Stimulated activated CD8-positive, alpha-beta memory T cell treated with anti-CD3 and anti-CD28 coated beads, Interleukin-4, amount 100 ng/mL, for 1 hour (primary cell): ENCODE measurements at regions not wholly inside any gene's neighbourhood (a gene's known extent, or its start where the extent isn't known, plus 50 kb on each side); places are given as distances from the start of the nearest gene placed in this dataset.
"Not testable (repeated sequence)": the region's sequence is repeated elsewhere in the genome, so short reads cannot be mapped to it uniquely, and the experiment has no call there.

Source experiments
- DNase-seq, 2 donors: peaks; one replicate each; pipeline ENCODE4 v3.0.0-alpha.2; 2020; ENCODE audit warnings: low read depth in 2 of 2, low spot score in 1 of 2

DNA sequence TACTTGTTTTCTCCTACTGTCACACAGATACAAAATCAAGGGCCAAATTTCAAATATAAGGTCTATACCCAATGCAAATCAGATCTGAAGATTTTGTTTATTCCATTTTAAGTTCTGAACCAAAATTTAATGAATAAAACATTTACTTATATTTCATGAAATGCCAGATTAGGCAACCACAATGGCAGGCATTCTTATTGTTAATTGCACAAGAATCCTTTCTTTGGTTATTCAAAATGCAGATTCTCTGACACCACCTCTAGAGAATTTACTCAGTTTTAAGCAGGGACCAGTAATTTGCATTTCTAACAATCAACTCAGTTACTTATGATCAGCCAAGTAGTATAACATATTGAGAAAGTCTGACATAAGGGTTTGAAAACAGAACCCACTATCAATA is 972.4 kb upstream of the ACO1 start:
- no peak for DNase-seq

DNA sequence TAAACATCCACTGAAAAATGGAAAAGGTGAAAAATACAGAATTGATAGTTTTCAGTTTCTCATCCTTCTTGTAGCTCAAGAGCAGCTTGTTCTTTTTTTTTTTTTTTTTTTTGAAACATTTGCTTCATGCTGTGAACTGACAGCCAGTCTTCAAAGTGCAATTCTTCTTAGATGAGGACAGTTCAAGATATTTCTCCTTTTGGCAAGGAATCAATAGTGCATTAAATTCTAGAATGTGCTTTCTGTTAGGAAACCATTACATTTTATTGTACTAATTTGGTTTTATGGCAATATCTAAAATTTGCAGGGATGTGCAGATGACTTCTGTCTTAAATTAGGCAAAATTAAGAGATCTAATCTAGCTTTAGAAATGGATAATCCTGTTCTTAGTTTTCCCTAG is 969.3 kb upstream of the ACO1 start:
- no peak for DNase-seq

DNA sequence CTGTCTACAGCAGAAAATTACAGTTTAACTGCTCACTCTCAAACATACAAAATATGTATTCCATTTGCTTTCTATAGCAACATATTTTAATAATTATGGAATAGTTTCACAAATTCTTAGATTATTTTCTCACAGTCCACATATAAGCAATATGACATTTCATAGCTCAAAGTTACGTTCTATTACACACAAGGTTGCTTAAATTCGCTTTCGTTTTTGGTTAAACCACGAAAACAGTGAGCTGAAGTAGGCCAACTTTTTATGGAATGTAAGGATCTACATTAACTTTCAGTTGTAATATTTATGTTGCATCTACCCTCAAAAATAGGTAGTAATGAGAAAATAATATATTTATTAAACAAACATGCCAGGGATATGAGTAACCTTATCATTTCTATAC is 966.0 kb upstream of the ACO1 start:
- DNase-seq = no peak

DNA sequence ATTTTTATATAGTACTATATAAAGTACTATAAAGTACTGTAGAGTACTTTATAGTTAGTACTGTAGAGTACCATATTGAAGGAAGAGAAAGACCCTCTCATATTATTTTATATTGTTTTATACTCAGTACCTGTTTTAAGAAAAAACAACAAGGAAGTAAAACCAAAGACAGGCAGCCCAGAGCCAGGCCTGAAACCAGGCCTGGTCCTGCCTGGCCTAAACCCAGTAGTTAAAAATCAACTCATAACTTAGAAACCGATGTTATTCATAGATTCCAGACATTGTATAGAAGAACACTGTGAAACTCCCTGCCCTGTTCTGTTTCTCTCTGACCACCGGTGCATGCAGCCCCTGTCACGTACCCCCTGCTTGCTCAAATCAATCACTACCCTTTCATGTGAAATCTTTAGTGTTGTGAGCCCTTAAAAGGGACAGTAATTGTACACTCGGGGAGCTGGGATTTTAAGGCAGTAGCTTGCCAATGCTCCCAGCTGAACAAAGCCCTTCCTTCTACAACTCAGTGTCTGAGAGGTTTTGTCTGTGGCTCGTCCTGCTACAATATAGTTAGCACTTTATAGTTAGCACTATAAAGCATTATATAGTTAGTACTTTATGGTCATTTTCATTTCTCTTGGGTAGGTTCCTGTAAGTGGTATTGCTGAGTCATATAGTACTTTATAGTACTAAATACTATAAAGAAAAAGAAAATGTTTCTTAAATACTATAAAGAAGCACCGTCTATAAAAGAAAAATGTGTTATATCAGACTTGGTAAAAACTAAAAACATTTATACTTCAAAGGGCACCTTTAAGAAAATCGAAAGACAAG is 940.6 kb upstream of the ACO1 start:
- not testable (repeated sequence) for DNase-seq

DNA sequence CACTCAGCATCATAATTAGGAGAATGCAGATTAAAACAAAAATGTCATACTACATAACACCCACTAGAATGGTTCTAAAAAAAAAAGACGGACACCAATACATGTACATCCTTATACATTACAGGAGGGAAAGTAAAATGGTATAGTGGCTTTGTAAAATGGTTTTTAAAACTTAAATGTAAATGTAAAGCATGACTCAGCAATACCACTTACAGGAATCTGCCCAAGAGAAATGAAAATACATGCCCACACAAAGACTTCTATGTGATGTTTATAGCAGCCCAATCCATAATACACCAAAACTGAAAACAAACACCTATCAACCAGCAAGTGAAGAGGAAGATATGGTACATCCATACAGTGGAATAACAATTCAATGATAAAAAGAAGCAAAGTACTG is 939.1 kb upstream of the ACO1 start:
- no peak for DNase-seq

DNA sequence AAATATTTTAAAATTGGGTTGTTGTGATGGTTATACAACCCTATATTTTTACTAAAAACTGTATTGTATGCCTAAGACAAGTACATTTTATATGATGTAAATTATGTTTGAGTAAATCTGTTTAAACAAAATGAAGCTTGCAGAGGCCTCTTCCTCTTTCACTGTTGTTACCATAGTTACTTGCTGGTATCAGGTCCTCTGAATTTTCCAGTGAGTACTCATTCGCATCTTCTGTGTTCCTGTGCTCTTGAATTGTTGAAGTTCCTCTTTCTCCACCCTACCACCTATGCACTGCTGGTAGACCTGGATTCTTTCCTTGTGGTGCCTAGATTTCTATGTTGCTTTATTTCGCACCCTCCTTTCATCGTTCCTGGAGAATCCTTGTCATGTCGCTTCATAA is 938.5 kb upstream of the ACO1 start:
- no peak for DNase-seq

DNA sequence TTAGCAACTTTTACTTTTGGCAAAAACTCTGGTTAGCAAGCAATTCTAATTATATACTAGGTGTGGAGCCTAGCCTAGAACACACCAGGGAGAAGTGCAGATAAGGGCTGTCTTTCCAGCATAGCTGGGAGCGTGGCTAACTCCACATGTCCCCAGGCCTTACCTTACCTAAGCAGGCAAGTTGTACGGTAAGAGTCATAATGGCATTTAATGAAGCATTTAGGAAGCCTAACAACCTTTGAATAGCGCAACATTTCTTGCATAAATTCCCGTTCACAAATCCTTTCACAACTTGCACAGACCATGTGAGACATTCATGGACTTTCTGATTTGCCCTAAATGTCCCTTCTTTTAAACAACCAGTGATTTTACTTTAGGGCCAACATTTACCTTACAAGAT is 917.4 kb upstream of the ACO1 start:
- no peak for DNase-seq

DNA sequence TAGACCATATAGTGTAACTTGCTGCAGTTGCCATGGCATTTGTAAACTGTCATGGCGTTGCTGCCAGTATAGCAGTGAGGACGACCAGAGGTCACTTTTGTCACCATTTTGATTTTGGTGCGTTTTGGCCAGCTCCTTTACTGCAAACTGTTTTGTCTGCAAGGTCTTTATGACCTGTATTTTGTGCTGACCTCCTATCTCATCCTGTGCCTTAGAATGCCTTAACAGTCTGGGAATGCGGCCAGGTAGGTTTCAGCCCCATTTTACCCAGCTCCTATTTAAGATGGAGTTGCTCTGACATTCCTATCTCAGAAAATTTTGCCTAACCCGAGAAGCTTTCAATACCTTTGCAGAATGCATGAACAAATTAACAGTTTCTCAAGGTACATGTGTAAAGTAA is 914.4 kb upstream of the ACO1 start:
- DNase-seq = no peak

DNA sequence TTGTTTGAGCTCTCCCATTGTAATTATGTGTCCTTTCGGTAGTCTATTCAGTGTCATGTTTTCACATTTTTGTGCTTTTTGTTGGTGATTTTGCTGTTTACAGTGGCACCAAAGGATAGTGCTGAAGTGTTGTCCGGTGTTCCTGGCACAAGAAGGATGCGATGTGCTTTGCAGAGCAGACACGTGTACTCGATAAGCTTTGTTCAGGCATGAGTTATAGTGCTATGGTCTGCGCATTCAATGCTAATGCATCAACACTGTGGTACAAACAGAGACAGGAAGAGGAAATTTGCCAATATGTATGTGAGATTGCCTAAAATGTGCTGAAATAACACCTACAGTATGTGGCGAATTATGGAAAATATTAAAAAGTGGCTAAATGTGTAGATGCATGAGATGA is 913.4 kb upstream of the ACO1 start:
- no peak for DNase-seq

DNA sequence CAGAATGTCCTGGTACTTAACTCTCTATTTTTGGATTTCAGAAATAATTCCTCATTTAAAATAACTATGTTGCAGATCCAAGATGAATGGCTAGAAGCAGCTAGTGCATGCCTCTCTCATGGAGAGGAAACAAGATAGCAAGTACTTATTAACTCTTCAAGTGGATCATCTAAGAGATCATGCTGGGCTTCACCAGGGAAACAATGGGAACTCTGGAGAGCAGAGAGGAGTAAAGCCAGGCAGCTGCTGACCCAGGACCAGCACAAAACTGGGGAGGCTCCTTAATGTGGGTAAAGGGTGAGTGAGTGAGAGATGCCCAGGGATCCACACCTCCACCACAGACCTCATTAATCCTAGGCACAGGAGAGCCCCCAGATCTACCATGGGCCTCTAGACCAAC is 897.8 kb upstream of the ACO1 start:
- DNase-seq = no peak

DNA sequence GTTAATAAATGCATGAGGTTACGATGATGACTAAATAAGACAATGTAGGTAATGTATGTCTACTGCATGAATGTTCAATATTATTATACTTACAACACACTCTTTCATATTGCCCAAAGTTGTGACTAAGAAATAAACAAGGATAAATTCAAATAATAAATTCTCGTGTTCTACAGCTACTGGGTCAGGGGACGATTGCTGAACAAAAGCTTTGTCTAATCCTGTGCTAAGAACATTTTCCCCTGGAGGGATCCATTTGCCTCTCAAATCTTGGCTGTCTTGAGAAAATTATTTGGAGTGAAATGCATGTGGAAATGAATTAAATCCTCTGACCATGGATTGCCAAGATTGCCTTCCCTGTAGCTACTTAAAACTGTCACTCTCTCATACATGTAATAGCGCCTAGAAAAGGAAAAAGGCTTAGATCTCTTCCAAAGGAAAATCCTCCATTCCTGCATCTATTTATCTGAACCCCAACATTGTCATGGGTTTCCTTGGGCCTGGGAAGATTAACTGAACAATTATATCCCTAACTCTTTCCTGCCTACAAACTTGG is 893.8 kb upstream of the ACO1 start:
- DNase-seq = no peak

DNA sequence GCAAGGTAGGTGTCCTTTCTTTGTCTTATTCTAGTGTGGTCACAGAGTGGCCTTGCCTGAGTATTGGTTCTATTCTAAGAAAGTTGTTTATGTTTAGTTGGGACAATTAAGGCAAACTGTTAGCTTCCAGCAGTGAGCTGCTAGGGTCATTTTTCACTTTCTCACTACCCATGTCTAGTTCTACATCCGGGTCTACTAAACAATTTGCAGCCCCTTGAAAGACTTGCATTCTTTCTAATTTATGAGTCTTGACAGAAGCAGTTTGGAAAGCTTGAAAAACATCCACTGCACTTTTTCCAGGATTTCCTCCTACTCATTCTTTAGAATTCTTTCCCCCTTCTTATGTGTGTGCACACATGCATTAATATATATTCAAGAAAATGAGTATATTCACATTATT is 892.2 kb upstream of the ACO1 start:
- no peak for DNase-seq

DNA sequence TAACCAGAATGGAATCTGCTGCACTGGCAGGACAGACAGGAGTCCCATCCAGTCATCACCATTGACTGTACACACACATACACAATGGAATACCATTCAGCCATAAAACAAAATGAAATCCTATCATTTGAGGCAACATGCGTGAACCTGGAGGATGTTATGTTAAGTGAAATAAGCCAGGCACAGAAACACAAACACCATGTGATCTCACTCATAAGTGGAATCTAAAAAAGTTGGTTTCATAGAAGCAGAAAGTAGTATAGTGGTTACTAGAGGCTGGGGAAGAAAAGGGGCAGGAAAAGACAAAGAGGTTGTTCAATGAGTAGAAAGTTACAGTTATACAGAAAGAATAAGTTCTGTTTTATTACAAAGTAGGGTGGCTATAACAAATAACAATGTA is 884.0 kb upstream of the ACO1 start:
- DNase-seq = no peak

DNA sequence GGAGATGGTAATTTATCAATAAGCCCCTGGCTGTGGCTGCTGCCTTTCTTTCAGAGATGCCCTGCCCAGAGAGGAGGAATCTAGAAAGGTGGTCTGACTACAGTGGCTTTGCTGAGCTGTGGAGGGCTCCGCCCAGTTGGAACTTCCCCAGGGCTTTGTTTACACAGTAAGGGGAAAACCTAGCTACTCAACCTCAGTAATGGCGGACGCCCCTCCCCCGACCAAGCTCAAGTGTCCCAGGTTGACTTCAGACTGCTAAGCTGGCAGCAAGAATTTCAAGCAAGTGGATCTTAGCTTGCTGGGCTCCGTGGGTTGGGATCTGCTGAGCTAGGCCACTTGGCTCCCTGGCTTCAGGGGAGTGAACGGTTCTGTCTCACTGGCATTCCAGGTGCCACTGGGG is 865.4 kb upstream of the ACO1 start:
- DNase-seq = no peak

DNA sequence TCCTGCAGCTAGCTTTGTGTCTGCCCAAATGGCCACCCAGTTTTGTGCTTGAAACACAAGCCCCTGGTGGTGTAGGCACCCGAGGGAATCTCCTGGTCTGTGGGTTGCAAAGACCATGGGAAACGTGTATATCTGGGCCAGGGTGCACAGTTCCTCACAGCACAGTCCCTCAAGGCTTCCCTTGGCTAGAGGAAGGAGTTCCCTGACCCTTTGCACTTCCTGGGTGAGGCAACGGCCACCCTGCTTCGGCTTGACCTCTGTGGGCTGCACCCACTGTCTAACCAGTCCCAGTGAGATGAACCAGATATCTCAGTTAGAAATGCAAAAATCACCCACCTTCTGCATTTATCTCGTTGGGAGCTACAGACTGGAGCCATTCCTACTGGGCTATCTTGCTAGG is 865.0 kb upstream of the ACO1 start:
- DNase-seq = no peak

DNA sequence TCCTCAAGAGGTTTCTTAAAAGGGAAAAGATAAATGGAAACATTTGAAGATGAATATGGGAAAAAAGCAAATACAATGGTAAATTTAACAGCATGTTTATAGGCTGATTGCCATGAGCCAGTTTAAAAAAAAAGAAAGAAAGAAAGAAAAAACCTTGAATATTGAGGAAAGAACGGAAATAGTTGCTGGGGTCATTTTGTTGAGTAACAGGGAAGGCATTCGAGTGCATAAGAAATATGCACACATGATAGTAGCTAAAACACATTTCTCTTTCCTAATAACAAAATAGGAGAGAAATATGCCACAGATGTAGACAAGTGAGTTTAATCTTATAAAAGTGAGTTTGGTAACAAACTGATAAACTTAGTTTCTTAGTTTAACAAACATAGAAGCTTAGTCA is 864.6 kb upstream of the ACO1 start:
- no peak for DNase-seq

DNA sequence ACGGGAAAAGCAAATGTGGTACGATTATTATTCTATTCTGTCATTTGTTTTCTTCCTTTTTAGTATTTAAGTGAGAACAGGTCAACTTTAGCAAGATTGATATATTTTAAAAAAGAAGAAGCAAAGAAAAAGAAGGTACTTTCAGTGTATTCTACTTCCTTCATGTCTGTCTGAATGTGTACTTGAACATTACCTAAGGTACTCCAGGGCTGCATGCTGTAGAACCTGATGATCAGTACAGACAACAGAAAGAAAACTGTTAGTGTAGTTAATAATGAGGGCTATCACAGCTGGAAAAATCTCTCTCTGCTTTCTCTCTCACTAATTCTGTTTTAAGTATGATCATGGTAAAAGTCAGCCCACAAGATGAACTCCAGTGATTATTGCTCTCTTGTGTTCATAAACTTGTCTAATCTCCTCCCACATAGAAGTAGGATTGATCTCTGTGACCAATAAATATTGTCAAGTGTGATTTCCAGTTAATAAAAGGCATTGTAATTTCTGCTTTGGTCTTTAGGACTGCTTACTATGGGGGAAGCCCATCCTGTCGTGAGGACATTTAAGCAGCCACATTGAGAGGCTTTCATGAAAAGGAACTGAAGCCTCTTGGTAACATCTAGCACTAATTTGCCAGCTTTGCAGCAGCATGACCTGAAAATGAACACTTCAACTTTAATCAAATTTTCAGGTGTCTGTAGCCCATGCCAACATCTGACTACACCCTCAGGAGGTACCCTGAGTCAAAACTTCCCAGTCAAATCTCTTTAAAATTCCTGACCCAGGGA is 864.0 kb upstream of the ACO1 start:
- no peak for DNase-seq

DNA sequence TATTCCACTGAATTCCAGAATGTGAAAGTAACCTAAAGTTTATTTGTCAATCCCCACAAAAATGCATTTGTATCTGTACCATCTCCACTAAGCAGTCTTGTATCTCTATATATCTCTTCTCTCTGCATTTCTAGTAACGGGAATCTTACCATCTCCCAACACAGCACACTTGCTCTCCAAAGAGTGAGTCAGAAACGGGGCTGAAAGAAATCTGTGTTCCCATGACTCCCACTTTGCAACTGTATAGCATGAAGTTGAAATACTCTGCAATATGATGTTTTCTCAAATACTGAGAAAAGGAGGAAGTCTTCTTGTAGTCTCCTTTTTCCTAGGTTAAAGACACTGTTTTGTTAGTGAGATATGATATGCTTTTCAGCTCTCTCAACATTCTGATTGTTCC is 848.8 kb upstream of the ACO1 start:
- DNase-seq = no peak

DNA sequence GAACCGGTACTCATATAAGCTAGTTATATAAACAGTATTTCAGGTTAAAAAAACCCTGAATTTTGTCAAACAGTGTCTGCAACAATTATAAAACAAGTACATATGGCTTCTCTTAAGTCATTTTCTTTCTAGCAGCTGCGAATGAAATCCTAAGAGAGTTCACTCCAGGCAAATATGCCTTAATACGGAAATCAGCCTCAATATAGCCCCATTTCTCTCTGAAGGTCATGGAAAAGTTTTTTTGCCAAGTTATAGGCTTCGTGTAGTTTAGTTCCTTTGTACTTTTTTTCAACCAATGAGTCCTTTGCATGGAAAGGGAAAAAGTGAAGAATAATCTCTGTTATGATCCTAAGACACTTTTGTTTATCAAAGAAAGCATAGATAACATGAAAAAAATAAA is 848.0 kb upstream of the ACO1 start:
- DNase-seq = no peak

DNA sequence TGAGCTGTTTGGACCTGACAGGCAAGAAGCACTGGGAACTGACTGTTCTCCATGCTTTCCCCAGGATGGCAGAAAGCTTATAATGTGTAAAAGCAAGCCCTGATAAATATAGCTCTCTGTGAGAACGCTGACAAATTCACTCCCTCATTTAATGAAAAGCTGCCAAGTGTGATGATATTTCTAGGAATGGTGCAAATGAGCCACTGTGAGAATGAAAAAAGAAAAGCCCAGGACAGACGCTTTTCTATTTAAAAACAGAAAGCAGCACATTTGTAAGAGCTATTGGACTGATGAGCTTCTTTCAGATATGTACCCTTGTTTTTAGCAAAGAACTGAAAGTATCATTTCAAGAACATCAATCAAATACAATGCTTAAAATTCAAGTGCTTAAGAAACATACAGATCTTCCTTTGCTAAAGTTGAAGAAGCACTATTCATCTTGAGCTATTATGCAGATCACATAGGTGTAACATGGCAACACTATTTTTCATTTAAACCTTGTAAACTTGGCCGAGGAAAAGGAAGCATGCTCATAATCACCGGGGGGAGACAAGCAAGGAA is 842.6 kb upstream of the ACO1 start:
- no peak for DNase-seq

DNA sequence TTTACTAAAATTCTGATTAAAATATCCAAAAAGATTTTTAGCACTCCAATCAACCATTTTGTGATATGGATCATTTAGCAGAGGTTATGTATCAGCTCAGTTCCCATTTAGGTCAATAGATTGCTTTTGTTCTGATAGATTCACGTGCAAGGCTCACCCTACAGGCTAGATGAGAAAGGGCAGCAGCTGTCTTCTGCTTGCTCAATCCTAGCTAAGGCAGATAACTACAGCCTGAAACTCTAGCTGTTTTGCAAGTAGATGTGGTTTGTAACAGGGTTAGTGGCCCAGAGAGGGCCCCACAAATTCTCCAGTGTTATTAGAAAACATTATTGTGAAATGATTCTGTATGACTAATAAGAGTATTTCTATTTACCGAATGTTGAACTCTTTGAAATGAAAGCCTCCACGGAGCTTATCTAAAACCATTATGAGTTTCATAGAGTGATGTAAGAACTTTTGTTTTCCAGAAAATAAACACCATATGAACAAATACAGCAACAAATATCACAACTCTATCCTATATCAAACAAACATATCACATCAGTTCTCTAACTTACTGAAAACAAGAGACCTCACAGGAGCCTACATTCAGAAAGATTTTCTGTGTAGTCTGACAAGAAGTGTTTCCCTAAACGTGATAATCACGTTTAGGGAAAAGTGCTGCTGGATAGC is 841.9 kb upstream of the ACO1 start:
- no peak for DNase-seq

DNA sequence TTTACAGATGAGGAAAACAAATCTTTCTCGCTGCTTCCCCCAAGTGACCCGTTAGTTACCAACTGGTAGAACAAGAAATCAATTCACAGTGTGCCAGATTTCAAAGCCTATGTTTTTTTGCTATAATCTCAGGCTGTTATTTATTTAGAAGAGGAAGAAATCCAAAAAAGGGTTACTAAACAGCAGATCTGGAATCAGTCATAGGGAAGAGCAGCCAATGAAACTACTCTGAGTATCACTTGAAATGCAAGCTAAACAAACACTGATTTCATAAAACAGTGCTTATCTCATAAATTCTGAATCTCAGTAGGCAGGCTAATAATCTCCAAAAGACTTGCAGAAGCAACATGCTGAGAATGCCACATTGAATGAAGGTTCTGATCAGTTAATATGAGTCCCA is 829.5 kb upstream of the ACO1 start:
- DNase-seq = no peak
